HCT116 (cell line): ENCODE measurements at regions not wholly inside any gene's neighbourhood (a gene's known extent, or its start where the extent isn't known, plus 50 kb on each side); places are given as distances from the start of the nearest gene placed in this dataset.

Source experiments
- ATAC-seq: fragments of 200-7000 bp; cut with Tn5 transposase; 2 replicates; pipeline ENCODE4 v1.9.1; 2020; ENCODE audit warnings: mild to moderate bottlenecking, moderate library complexity
- BruUV-seq: library from RNA; stranded (reverse); fragments of 400-500 nt; replicated peaks from 2 replicates; lab custom pipeline; 2021; lab: Mats Ljungman, UMichigan
- CTCF ChIA-PET: fragments of 300-600 bp; sonication (Branson Sonifier 250); formaldehyde crosslinking; loops from one replicate; lab custom pipeline; 2021; ENCODE audit warnings: antibody characterized with exemption; lab: Charles Lee
- POLR2A ChIA-PET: fragments of 300-600, 350-600 bp; sonication (Branson Sonifier 250); formaldehyde crosslinking; loops from one replicate; lab custom pipeline; 2021; ENCODE audit warnings: antibody characterized with exemption; lab: Charles Lee
- RAD21 ChIA-PET, 2 experiments: fragments of 300-600 bp; sonication (Branson Sonifier 250); formaldehyde crosslinking; loops; one replicate each; lab custom pipeline; 2023; ENCODE audit warnings: low total read pairs in 2 of 2; ENCODE audit not compliant: uncharacterized antibody in 2 of 2, unreplicated experiment in 2 of 2, low non-redundant PET in 1 of 2; lab: Charles Lee
- DNase-seq: peaks from one replicate; pipeline ENCODE4 v3.0.0-alpha.2; 2010; ENCODE audit warnings: low read depth, low spot score
- H2AFZ ChIP-seq: fragments of 200-600 bp; shearing (Covaris generic), sonication (generic); 2 replicates; pipeline ENCODE4 v1.6.1; 2017; ENCODE audit warnings: low read depth, mixed run types, mixed read lengths, antibody characterized with exemption, low read length; ENCODE audit not compliant: poor library complexity, severe bottlenecking
- H3K27ac ChIP-seq: 2 replicates; pipeline ENCODE4 v1.5.1; 2012; ENCODE audit warnings: low read depth, low read length
- H3K27me3 ChIP-seq: fragments of 200-600 bp; sonication (generic); 2 replicates; pipeline ENCODE4 v1.6.1; 2016; ENCODE audit warnings: mixed run types, low read length, mixed read lengths; ENCODE audit not compliant: insufficient read depth
- H3K36me3 ChIP-seq, 2 experiments: fragments of 200-500 bp in 1 of 2; fragments of 200-600 bp in 1 of 2; sonication (Bioruptor generic) in 1 of 2; sonication (generic) in 1 of 2; 2 replicates each; pipeline versions ENCODE4 v1.5.1 to v1.6.1; 2014 to 2016; ENCODE audit warnings: low read length in 2 of 2, inconsistent platforms in 1 of 2, mixed read lengths in 1 of 2, mixed run types in 1 of 2; ENCODE audit not compliant: insufficient read depth in 2 of 2, control insufficient read depth in 1 of 2
- H3K4me1 ChIP-seq, 2 experiments: fragments of 200-600 bp in 1 of 2; sonication (generic) in 1 of 2; 2 replicates each; pipeline versions ENCODE4 v1.5.1 to v1.6.1; 2012 to 2017; ENCODE audit warnings: low read length in 2 of 2, inconsistent platforms in 1 of 2, mild to moderate bottlenecking in 1 of 2, mixed read lengths in 1 of 2, mixed run types in 1 of 2, moderate library complexity in 1 of 2; ENCODE audit not compliant: insufficient read depth in 2 of 2, control insufficient read depth in 1 of 2
- H3K4me2 ChIP-seq: fragments of 200-600 bp; sonication (generic); 2 replicates; pipeline ENCODE4 v1.6.1; 2017; ENCODE audit warnings: mixed run types, low read length, mixed read lengths
- H3K4me3 ChIP-seq, 2 experiments: fragments of 200-600 bp in 1 of 2; sonication (generic) in 1 of 2; replicated peaks in 1 of 2; 2 replicates each; pipeline ENCODE4 v1.5.1; 2011 to 2016; ENCODE audit warnings: low read length in 2 of 2, control low read depth in 1 of 2, low read depth in 1 of 2, mild to moderate bottlenecking in 1 of 2, mixed read lengths in 1 of 2, mixed run types in 1 of 2
- H3K79me2 ChIP-seq: fragments of 200-600 bp; sonication (generic); 2 replicates; pipeline ENCODE4 v1.6.1; 2017; ENCODE audit warnings: mild to moderate bottlenecking, mixed run types, low read length, moderate library complexity, mixed read lengths; ENCODE audit not compliant: insufficient read depth
- H3K9ac ChIP-seq: fragments of 200-600 bp; sonication (generic); 2 replicates; pipeline ENCODE4 v1.6.1; 2016; ENCODE audit warnings: low read length, mixed read lengths
- H3K9me2 ChIP-seq: fragments of 200-600 bp; sonication (generic), shearing (Covaris generic); 2 replicates; pipeline ENCODE4 v1.6.1; 2017; ENCODE audit warnings: mixed run types, mild to moderate bottlenecking, moderate library complexity; ENCODE audit not compliant: insufficient read depth
- H3K9me3 ChIP-seq, 2 experiments: fragments of 200-500 bp in 1 of 2; fragments of 200-600 bp in 1 of 2; sonication (Bioruptor generic) in 1 of 2; sonication (generic) in 1 of 2; 2 replicates each; pipeline ENCODE4 v1.6.1; 2014 to 2017; ENCODE audit warnings: low read length in 2 of 2, mixed read lengths in 2 of 2, inconsistent platforms in 1 of 2, low read depth in 1 of 2, mild to moderate bottlenecking in 1 of 2, mixed run types in 1 of 2, moderate library complexity in 1 of 2; ENCODE audit not compliant: control insufficient read depth in 1 of 2, insufficient read depth in 1 of 2
- H4K20me1 ChIP-seq: fragments of 200-600 bp; sonication (generic), shearing (Covaris generic); 2 replicates; pipeline ENCODE4 v1.6.1; 2017; ENCODE audit warnings: mixed run types, mild to moderate bottlenecking, moderate library complexity; ENCODE audit not compliant: insufficient read depth
- ATF3 ChIP-seq: IDR thresholded peaks from 2 replicates; pipeline ENCODE4 v1.6.1; 2012
- CEBPB ChIP-seq: IDR thresholded peaks from 2 replicates; pipeline ENCODE4 v1.6.1; 2012; ENCODE audit warnings: low read depth
- CTCF ChIP-seq, 3 experiments: fragments of 200-600 bp in 1 of 3; sonication (generic) in 1 of 3; IDR thresholded peaks in 2 of 3; conservative IDR thresholded peaks in 1 of 3; 2 replicates each; pipeline ENCODE4 v1.5.1; 2012 to 2017; ENCODE audit warnings: low read depth in 2 of 3, low read length in 2 of 3, antibody characterized with exemption in 1 of 3, borderline replicate concordance in 1 of 3, control low read depth in 1 of 3, mild to moderate bottlenecking in 1 of 3, mixed read lengths in 1 of 3, mixed run types in 1 of 3, moderate library complexity in 1 of 3; ENCODE audit not compliant: insufficient read depth in 1 of 3
- EGR1 ChIP-seq: IDR thresholded peaks from 2 replicates; pipeline ENCODE4 v1.6.1; 2012; ENCODE audit warnings: low read depth
- ELF1 ChIP-seq: IDR thresholded peaks from 2 replicates; pipeline ENCODE4 v1.6.1; 2012; ENCODE audit warnings: low read depth, borderline replicate concordance
- EZH2 ChIP-seq: fragments of 200-600 bp; sonication (generic); IDR thresholded peaks from 2 replicates; pipeline ENCODE4 v1.6.1; 2017; ENCODE audit warnings: antibody characterized with exemption, mixed run types
- JUND ChIP-seq: IDR thresholded peaks from 2 replicates; pipeline ENCODE4 v1.6.1; 2012
- MAX ChIP-seq: IDR thresholded peaks from 2 replicates; pipeline ENCODE4 v1.6.1; 2012
- RAD21 ChIP-seq: IDR thresholded peaks from 2 replicates; pipeline ENCODE4 v1.6.1; 2012; ENCODE audit warnings: low read depth, mild to moderate bottlenecking
- REST ChIP-seq: IDR thresholded peaks from 2 replicates; pipeline ENCODE4 v1.6.1; 2012; ENCODE audit warnings: low read depth
- SRF ChIP-seq: IDR thresholded peaks from 2 replicates; pipeline ENCODE4 v1.6.1; 2012; ENCODE audit warnings: low read depth
- ZBTB33 ChIP-seq: IDR thresholded peaks from 2 replicates; pipeline ENCODE4 v1.6.1; 2011; ENCODE audit warnings: mild to moderate bottlenecking, low read length, moderate library complexity; ENCODE audit not compliant: insufficient replicate concordance; ENCODE audit errors: extremely low read depth
- ZNF274 ChIP-seq: fragments of 200-500 bp; sonication (Bioruptor generic); IDR thresholded peaks from 2 replicates; pipeline ENCODE4 v1.6.1; 2014; ENCODE audit warnings: mild to moderate bottlenecking, low read depth, low read length, inconsistent platforms
- intact Hi-C: fragments of 100-400 bp; cut with micrococcal nuclease; formaldehyde crosslinking; loops from 2 replicates; pipeline ENCODE4 v1.10.0; 2022

GRCh38 chr7:92963566-92963965 lies 127.2 kb upstream of the CDK6 start:
- Histone ChIP-seq H3K9ac (no peak overlapping the region), H3K9me3 (no peaks in the 10 kb centered on the region), H3K9me2 (no peaks in the 10 kb centered on the region; the same call in 1 of the 2 replicates), H3K36me3 (no peaks in the 10 kb centered on the region), H3K79me2 (no peaks in the 10 kb centered on the region), H3K27ac (no peak overlapping the region), H3K4me3 (no peak overlapping the region), H3K4me1 (no peaks in the 10 kb centered on the region), H4K20me1 (no peaks in the 10 kb centered on the region), H3K27me3 (no peaks in the 10 kb centered on the region), H3K4me2 (no peak overlapping the region), H2AFZ (no peak overlapping the region)
- ChIA-PET POLR2A (no interaction called here), CTCF (no interaction called here), RAD21 (no interaction called here)
- DNase-seq, result no peak
- intact Hi-C loops, result no loop called here
- no TSS peak for BruUV-seq
- TF ChIP-seq EGR1 (no peak), SRF (no peak), RAD21 (no peak), CEBPB (no peak), REST (no peak), MAX (no peak), JUND (no peak), EZH2 (no peak), ZNF274 (no peak), ZBTB33 (no peak), ATF3 (no peak), CTCF (IDR thresholded peaks at IDR 0.05 in 2 of 3, conservative IDR thresholded peaks at IDR 0.05 in 1 of 3; ENCODE audit: borderline replicate concordance in 1 of 3, insufficient read depth in 1 of 3, low read depth in 2 of 3, low read length in 2 of 3) (no peak), ELF1 (no peak)
- no peak for ATAC-seq
